Activated CD8-positive, alpha-beta memory T cell treated with anti-CD3 and anti-CD28 coated beads for 4 hours (primary cell): ENCODE measurements at regions not wholly inside any gene's neighbourhood (a gene's known extent, or its start where the extent isn't known, plus 50 kb on each side); places are given as distances from the start of the nearest gene placed in this dataset.
A peak's percentile ranks its signal among the peaks of the same experiment; 100 is the strongest.
"Not testable (repeated sequence)": the region's sequence is repeated elsewhere in the genome, so short reads cannot be mapped to it uniquely, and the experiment has no call there.

ENCODE experiments used
- DNase-seq, 2 donors: peaks; one replicate each; pipeline ENCODE4 v3.0.0-alpha.2; 2020; ENCODE audit warnings: low read depth in 2 of 2

DNA sequence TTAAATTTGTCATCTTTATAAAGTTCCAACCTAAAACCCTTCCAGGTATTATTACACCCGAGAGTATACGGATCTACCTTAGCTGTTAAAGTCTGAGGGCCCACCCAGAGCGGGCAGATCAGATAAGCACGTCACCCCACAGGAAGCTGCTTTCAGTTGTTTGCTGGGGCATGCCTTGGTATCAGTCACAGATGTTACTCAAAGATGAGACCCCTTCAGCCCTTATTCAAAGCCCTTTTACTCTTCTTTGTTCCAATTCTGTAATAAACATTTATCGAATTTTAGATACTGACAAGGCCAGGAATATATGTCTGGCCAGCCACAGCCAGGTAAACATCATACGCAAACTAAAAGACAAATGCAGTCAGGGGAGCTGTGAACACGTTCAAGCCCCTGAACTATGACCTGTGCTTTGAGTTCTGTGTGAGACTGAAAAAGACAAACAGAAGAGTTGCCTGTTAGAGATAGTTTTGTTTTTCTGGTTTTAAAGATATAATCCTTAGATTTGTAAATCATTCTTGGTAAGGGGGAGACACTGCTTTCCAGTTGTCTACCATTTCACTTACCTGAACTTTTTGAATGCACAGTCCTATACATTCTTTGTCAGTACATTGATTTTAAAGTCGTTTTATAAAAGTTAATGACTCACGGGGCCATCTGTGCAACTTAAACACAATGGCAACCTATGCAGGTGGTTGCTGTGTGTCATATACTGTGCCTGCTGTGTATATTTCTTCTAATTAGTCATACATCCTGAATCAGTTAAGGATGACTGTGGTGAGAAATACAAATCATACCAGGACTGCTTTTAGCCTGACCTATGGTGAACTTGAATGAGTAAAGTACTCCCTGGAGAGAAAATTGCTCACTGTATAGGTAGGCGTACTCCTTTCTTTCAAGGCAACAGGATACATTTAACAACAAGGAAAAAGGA, 100.5 kb upstream of the ITPRID2 start:
- peak in 1 of 2 donors; percentile 1 for DNase-seq

DNA sequence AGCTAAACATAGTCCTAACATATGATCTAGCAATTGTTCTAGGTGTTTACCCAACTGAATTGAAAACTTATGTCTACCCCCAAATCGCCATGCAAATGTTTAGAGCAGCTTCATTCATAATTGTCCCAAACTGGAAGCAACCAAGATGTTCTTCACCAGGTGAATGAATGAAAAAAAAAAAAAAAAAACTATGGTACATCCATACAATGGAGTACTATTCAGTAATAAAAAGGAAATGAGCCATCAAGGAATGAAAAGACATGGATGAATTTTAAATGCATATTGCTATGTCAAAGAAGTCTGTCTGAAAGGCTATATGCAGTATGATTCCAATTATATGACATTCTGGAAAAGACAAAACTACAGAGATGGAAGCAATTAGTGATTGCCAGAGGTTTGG, 98.6 kb upstream of the ITPRID2 start:
- DNase-seq, result no peak

- DNase-seq, result no peak
Observed at GRCh38 chr2:181798022-181798421, 93.5 kb upstream of the ITPRID2 start.

DNA sequence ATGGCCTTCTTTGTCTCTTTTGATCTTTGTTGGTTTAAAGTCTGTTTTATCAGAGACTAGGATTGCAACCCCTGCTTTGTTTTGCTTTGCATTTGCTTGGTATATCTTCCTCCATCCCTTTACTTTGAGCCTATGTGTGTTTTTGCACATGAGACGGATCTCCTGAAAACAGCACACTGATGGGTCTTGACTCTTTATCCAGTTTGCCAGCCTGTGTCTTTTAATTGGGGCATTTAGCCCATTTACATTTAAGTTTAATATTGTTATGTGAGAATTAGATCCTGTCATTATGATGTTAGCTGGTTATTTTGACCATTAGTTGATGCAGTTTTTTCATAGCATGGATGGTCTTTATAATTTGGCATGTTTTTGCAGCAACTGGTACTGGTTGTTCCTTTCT, 89.2 kb upstream of the ITPRID2 start:
- not testable (repeated sequence) for DNase-seq

DNA sequence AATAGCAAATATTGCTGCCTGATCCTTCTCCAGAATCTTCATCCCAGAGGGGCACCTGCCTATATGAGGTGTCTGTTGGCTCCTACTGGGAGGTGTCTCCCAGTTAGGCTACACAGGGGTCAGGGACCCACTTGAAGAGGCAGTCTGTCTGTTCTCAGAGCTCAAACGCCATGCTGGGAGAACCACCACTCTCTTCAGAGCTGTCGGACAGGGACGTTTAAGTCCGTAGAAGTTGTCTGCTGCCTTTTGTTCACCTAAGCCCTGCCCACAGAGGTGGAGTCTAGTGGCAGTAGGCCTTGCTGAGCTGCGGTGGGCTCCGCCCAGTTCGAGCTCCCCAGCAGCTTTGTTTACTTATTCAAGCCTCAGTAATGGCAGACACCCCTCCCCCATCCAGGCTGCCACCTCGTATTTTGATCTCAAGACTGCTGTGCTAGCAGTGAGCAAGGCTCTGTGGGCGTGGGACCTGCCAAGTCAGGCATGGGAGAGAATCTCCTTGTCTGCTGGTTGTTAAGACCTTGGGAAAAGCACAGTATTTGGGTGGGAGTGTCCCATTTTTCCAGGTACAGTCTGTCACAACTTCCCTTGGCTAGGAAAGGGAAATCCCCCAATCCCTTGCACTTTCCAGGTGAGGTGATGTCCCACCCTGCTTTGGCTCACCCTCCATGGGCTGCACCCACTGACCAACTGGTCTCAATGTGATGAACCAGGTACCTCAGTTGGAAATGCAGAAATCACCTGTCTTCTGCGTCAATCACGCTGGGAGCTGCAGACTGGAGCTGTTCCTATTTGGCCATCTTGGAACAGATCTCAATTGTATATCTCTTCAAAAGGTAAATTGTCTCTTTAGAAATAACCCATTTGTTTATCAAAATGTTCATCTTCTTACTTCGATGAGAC, 87.4 kb upstream of the ITPRID2 start:
- not testable (repeated sequence) for DNase-seq

GRCh38 chr2:181805228-181806038, 86.1 kb upstream of the ITPRID2 start:
- DNase-seq, result no peak

DNA sequence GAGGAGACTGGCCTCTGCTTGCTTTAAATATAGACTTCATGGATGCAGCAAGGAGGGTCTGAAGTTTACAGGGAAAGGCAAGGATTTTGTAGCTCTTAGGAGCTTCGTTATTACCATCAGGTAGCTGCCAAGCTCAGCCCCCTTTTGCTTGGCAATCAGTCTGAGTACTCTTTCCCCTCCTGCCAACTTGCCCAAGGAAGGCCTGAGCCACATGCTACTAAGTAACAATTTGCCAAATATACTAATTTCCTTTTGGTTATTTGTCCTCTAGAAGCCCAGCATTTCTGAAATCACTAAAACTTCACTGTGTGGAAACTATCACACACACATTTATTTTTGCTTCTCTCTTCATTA, 85.5 kb upstream of the ITPRID2 start:
- DNase-seq, result no peak

DNA sequence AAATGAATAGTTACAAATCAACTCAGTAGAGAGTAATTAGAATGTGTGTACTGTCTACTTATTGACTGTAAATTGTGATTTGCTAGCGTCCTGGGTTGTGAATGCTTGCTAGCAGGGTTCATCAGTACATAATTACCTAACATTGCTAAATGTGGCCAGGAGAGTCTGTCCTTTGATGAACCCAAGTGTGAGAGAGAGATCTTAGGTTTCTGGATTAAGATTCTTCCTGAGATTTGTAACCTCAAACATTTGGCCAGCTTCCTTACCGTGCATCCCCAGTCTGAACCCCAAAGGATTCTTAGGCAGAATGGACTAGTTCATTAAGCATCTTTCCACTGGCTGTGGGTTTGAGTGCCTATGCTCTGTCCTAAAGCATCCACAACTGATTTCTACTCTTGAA, 84.0 kb upstream of the ITPRID2 start:
- no peak for DNase-seq

DNA sequence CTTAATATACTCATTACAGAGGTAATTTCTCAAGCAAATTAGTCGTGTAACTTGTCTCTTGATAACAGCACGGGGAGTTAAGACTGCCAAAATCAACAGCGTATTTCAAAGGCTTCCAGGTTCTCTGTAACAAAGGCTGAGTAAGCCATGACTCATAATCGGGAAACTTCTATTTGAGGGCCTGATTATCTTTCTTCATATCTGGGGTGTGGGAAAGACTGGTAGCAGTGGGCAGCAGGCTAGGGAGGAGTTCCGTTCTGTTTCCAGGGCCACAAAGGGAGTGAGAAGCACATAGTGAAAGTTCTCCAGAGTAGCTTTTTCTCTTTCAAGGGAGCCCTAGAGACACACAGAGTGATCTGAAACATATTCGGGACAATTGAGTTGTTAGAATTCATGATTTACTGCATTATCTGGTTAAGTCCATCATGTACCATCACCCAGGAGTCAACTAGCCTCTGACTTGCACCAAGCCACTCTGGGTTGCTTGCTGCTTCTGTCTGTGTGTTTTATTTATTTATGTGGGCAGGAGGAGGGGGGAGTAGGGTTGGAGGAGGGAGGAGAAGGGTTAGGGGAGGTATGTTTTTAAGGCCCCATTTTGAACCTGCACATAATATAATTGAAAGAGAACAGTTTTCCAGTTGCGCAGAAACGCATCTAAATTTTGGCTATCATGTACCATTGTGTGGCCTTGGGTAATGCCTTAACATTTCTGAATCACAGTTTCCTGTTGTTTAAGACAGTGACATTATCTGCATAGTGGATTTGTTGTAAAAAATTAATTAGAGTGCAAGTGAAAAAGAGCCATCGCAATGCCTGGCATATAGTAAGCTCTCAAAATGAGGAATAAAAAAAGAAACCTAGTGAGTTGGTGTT, 80.5 kb upstream of the ITPRID2 start:
- DNase-seq, result peak in 1 of 2 donors; percentile 5

- no peak for DNase-seq
Observed at GRCh38 chr2:181812106-181812743, 79.3 kb upstream of the ITPRID2 start.

- no peak for DNase-seq
Observed at GRCh38 chr2:181814057-181814491, 77.5 kb upstream of the ITPRID2 start.

DNA sequence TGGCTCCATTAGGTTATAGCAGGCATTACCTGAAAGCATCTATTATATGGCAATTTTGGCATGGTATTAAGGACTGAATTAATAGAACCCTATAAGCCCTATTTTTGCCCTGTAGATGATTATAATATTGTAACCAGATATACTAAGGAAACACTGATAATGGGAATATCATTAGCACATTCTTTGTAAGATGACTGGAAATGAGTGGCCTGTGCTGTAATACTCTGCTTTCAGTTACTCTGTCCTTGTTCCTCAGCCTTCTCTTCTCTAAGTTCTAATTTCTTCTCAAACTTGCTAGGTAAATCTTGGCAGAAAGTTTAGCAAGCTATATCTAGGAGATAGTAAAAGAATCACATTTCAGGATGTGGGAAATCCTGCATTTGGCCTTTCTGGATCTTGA, 74.0 kb upstream of the ITPRID2 start:
- no peak for DNase-seq

- no peak for DNase-seq
Observed at GRCh38 chr2:181818058-181818680, 73.4 kb upstream of the ITPRID2 start.

DNA sequence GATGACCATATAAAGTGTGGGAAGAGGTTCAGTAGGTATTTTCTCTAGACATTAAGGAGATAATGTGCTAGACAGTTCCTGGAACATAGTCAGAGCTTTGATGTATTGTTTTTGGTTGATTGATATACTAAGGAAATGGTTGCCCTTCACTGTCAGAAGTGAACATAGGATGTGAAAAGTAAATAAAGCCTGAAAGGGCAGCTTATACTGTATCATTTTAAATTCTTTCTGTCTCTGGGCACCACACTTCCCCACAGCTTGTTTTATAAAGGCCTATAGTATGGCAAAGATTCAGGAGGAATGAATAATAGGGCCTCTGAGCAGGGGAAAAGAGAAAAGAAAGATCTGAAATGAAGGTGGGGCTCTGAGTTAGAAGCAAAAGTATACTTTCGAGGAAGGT, 72.7 kb upstream of the ITPRID2 start:
- DNase-seq, result no peak

- DNase-seq, result no peak
Observed at GRCh38 chr2:181821049-181821448, 70.5 kb upstream of the ITPRID2 start.

- no peak for DNase-seq
Observed at GRCh38 chr2:181822097-181822496, 69.4 kb upstream of the ITPRID2 start.

DNA sequence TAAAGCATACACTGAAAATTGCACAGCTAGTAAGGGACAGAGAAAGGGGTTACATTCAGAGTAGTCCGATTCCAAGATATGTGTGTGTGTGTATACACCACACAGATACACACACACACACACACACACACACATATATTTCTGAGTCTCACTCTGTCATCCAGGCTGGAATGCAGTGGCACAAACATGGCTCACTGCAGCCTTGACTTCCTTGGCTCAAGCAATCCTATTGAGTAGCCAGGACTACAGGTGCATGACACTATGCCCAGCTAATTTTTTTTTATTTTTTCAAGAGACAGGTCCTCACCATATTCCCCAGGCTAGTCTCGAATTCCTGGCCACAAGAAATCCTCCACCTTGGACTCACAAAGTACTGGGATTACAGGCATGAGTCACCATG, 68.1 kb upstream of the ITPRID2 start:
- DNase-seq, result no peak

GRCh38 chr2:181828122-181828705, 63.3 kb upstream of the ITPRID2 start:
- no peak for DNase-seq

- no peak for DNase-seq
Observed at GRCh38 chr2:181829230-181829629, 62.3 kb upstream of the ITPRID2 start.
